GM21528 (cell line): ENCODE measurements at regions not wholly inside any gene's neighbourhood (a gene's known extent, or its start where the extent isn't known, plus 50 kb on each side); places are given as distances from the start of the nearest gene placed in this dataset.
"Not testable (repeated sequence)": the region's sequence is repeated elsewhere in the genome, so short reads cannot be mapped to it uniquely, and the experiment has no call there.

ENCODE experiments used
- ATAC-seq: cut with Tn5 transposase; IDR thresholded peaks from one replicate; pipeline ENCODE4 v1.9.1; 2021; ENCODE audit warnings: mild to moderate bottlenecking, moderate library complexity; ENCODE audit not compliant: unreplicated experiment, low FRiP score

GRCh38 chrX:101823236-101823635 is 108.6 kb downstream of the ZMAT1 start:
- ATAC-seq = no peak

- not testable (repeated sequence) for ATAC-seq
Measured at GRCh38 chrX:101817739-101818138, 114.1 kb downstream of the ZMAT1 start.

- ATAC-seq = no peak
Measured at GRCh38 chrX:101813200-101813599, 118.6 kb downstream of the ZMAT1 start.

GRCh38 chrX:101803451-101803850 is 128.4 kb downstream of the ZMAT1 start:
- ATAC-seq = no peak

GRCh38 chrX:101799387-101799786 is 132.4 kb downstream of the ZMAT1 start:
- peak; percentile 100 for ATAC-seq

- no peak for ATAC-seq
Measured at GRCh38 chrX:101787934-101788333, 128.3 kb upstream of the ARMCX2 start.

GRCh38 chrX:101785142-101785541 is 125.5 kb upstream of the ARMCX2 start:
- no peak for ATAC-seq

GRCh38 chrX:101780421-101780820 is 120.8 kb upstream of the ARMCX2 start:
- not testable (repeated sequence) for ATAC-seq

GRCh38 chrX:101774340-101774739 is 114.7 kb upstream of the ARMCX2 start:
- peak; percentile 99 for ATAC-seq

- ATAC-seq = no peak
Measured at GRCh38 chrX:101764538-101764937, 104.9 kb upstream of the ARMCX2 start.

- ATAC-seq = peak; percentile 82
Measured at GRCh38 chrX:101759000-101759399, 99.3 kb upstream of the ARMCX2 start.

- no peak for ATAC-seq
Measured at GRCh38 chrX:101750744-101751143, 91.1 kb upstream of the ARMCX2 start.

GRCh38 chrX:101749436-101749835 is 89.8 kb upstream of the ARMCX2 start:
- ATAC-seq = no peak

GRCh38 chrX:101745046-101745445 is 85.4 kb upstream of the ARMCX2 start:
- ATAC-seq = no peak

GRCh38 chrX:101744085-101744484 is 84.4 kb upstream of the ARMCX2 start:
- ATAC-seq = no peak

- ATAC-seq = no peak
Measured at GRCh38 chrX:101740642-101741041, 81.0 kb upstream of the ARMCX2 start.

GRCh38 chrX:101738867-101739266 is 79.2 kb upstream of the ARMCX2 start:
- ATAC-seq = not testable (repeated sequence)

GRCh38 chrX:101738411-101738810 is 78.8 kb upstream of the ARMCX2 start:
- ATAC-seq = not testable (repeated sequence)

- no peak for ATAC-seq
Measured at GRCh38 chrX:101736651-101737050, 77.0 kb upstream of the ARMCX2 start.

GRCh38 chrX:101732870-101733269 is 73.2 kb upstream of the ARMCX2 start:
- ATAC-seq = no peak

- no peak for ATAC-seq
Measured at GRCh38 chrX:101729986-101730385, 70.3 kb upstream of the ARMCX2 start.
